GM03348 (cell line): ENCODE measurements at regions not wholly inside any gene's neighbourhood (a gene's known extent, or its start where the extent isn't known, plus 50 kb on each side); places are given as distances from the start of the nearest gene placed in this dataset.

Source experiments
- DNase-seq: peaks from one replicate; pipeline ENCODE4 v3.0.0; 2012; ENCODE audit warnings: low spot score

DNA sequence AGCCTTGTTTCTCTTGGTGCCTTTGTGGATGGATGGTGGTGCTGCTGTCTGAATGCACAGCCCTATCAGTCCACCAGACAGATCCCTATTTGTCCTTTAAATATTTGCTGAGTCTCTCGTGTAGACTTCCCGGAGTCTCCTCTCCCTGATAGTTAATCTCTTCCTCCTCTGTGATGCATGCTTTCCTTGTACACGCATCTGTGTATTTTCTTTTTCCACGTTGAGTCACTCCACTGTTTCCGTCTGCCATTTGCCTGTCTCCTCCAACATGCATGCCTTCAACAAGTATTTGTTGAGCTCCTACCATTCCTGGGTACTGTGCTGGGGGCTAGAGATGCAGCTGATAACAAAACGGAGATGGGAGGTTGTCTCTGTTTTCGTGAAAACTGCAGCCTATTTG lies 282.6 kb downstream of the HAPSTR1 start:
- no peak for DNase-seq

DNA sequence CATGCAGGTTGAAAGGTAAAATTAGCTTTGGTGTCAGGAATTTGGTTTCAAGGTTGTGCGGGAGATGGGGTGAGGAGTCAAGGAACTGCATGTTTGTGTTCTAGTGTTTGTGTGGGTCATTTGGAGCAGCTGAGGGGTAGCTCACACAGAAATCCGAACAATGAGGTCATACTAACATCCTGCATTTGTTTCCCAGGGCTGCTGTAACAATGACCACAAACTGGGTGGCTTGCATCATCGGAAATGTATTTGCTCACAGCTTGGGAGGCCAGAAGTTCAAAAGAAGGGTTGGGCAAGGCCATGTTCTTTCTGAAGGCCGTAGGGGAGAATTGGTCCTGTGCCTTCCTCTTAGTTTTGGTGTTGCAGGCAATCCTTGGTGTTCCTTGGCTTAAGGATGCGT lies 287.4 kb downstream of the HAPSTR1 start:
- DNase-seq = no peak

DNA sequence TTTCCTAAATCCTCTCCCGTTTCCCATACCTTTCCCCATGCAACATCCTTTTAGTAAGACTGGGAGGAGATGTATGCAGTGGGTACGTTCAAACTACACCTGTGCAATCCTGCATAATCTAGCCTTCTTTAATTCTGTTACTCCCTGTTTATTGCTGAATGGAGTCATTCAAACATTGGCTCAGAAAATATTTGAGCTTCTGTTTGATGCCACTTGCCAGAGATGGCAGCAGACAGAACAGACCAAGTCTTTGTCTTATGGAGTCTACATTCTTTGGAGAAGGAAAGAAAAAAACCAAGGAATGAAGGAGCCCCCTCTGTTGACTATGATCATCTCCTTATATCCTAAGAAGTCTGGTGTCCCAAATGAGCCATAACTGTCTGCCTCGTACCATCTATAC lies 288.8 kb downstream of the HAPSTR1 start:
- no peak for DNase-seq

DNA sequence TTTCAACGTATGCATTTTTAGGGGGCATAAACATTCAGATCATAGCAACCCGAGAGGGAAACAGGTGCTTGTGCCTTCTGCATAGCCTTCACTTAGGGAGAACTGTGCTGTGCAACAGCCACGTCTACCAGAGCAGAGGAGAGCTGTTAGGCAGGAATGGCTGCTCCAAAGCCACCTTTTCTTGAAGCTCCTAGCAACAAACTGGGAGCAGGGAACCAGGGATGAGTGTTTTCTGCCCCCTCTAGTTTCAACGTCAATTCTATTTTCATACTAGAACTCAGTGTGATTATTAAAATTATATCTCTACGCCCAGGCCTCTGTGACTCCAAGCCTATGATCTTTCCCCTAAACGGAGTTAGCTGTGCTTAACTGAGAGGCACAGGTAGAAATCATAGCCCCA lies 290.0 kb downstream of the HAPSTR1 start:
- no peak for DNase-seq

DNA sequence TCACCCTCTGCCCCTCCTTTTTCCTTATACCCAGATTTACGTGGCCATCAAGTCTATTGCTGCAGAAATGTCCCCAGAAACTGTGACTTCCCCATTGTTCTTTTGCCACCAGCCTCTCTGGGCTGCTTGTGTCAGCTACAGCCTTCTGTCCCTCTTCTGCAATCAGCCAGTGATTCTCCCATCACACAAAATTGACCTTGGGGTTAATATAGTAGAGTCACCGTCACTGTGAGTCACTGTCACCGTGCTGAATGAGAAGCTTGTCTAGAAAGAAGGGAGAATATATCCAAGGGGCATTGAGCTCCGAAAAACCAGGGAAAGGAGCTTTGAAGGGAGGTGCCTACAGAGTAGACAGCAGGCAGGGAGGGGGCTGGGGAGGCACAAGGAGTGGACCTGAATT lies 290.5 kb downstream of the HAPSTR1 start:
- DNase-seq = no peak

DNA sequence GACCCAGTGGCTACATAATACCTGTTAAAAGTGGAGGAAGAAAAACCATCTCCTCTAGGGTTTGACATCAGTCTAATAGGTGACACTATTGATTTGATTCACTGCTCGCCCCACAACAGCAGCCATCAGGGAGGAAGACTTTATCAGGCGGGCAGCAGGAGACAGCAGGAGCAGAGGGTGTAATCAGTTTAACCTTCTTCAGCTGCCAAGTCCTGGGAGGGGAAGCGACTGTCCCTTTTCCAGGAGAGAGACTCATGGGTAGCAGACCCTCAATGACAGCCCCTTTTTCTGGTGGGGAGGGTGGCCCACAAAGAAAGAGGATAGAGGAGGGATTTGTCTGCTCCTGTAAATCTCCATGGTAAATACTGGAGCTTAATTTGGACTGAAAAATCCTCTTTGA lies 291.8 kb downstream of the HAPSTR1 start:
- DNase-seq = no peak

DNA sequence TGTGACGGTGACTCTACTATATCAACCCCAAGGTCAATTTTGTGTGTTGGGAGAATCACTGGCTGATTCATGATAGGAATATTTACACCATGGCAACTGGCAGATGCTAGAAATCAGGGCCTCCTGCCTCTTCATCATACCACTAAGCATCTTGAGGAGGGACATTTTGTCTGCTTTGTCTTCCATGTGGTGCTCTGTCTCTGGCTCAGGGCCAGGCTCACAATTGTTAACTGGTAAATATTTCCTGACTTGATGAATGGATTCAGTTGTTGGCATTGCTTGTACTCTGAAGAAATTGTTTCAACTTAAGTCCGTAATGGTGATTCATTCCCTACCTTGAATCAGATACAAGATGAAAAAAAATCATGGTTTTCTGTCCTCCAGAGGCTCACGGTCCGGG lies 292.7 kb downstream of the HAPSTR1 start:
- DNase-seq = no peak

DNA sequence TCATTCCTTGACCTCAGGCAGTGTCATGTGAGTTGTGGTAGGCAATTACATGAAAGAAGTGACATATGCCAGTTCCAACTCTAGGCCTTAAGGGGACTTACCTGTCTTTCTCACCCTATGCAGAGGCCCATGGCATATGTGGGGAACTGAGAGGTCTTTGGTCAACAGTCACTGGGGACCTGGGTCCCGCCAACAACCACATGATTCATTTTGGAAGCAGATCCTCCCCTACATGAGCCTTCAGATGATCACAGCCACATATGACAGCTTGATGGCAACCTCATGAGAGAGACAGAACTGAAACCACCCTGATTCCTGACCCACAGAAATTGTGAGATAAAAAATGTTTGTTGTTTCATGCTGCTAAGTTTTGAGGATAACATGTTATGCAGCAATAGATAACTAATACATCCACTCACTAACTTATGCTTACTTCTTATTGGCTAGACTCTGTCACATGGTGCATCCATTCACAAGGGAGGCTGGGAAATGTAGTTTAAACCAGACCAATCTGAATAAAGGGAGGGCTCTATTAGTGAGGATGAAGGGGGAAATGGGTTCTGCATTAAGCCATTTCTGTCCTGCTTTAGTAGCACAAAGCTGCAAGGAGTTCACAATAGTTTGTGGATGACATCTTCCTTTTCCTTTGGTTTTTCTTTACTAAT lies 298.2 kb downstream of the HAPSTR1 start:
- no peak for DNase-seq

DNA sequence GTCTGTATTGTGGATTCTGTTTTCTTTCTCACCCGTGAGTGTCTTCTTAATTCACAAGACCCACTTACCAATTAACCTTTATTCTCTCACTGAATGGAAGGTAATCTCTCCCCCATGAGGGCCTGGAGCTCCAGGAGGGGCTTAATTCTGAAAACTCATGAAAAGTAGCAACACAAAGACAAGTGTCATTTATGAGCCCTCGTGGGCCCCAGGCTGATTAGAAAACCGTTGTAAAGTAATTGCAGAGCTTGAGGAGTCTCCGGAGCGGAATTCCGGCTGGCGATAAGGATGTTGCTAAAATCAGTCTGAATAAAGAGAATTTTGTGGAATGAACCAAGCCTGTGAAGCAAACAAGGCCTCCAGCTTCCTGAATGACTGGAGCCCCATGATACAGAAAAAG lies 301.5 kb downstream of the HAPSTR1 start:
- DNase-seq = no peak

DNA sequence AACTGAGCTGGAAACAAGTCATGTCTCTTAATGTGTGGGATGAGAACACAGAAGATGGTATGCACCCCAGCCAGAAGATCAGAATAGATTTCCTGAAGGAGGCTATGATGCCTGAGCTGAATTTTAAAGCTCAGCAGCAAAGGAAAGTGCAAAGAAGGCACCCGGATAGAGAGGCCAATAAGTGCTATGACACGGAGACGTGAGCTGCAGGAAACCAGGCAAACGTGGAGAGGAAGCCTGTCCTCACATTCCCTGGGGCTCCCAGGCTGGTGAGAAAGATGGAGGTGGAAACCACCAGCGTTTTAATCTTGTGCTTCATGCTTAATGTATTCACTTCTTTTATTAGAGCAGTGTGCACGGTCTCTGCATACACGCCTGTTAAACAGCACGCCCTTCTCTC lies 302.1 kb downstream of the HAPSTR1 start:
- DNase-seq = no peak

DNA sequence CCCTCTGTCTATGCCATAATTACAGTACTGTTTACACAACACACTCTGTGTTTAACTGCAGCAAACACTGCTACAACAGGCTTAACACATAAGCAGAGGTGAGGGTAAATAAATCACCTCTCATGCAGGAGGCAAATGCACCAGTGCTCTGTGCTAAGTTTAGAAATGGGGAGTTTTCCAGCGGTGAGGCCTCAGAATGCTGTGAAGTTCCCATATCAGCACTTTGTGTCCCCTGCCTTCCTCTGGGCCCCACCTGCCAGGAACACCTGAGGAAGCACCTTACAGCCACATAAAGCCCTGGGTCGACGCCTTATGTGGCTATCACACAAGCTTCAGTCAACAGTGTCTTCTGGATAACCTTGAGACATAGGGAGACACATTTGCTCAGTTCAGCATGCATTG lies 304.5 kb downstream of the HAPSTR1 start:
- no peak for DNase-seq

DNA sequence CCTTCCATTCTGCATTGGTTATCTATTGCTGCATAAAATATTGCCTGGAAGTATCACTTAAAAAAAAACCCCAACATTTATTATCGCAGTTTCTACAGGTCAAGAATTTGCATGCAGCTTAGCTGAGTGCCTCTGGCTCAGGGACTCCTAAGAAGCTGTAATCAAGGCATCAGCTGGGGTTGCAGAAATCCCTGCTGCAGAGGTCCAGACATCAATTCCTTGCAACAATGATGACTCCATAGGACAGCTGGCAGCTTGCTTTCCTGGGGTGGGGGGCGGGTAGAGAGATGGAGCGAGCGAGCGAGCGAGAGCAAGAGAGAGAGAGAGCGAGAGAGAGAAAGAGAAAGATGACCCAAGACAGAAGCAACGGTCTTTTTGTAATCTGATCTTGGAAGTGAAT lies 308.1 kb downstream of the HAPSTR1 start:
- DNase-seq = no peak

DNA sequence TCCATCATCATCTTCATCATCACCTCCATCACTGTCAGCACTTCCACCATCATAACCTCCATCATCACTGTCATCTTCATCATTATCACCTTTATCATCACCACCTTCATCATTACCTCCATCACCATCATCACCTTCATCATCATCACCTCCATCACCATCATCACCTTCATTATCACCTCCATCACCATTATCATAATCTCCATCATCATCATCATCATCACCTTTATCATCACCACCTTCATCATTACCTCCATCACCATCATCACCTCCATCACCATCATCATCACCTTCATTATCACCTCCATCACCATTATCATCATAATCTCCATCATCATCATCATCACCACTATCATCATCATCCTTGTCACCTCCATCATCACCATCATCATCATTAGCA lies 309.7 kb downstream of the HAPSTR1 start:
- DNase-seq = no peak

DNA sequence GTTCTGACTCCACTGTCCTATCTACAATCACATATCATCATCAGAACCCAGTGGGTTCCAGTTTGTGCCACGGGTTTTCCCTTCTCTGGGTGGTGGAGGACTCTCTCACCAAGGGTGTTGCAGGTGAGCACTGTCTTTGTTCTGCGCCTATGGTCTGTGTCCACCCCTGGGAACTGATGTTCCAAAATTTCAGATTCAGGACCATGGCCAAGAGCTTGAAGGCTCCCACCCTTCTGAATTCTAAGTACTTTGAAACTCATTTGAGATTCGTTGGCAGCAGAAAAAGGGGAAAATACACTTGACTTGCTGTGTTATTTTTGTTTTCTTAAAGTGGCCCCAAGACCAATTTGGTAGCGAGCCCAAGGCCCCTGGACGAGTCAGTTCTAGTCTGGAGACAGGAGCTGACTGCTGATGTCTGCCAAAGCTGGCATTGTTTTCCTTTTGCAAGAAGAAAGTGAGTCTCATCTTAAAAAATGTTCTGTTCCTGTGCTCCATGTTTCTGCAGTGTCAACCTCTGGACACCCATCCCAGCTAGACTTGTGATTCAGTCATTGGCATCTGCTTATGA lies 310.9 kb downstream of the HAPSTR1 start:
- DNase-seq = no peak

DNA sequence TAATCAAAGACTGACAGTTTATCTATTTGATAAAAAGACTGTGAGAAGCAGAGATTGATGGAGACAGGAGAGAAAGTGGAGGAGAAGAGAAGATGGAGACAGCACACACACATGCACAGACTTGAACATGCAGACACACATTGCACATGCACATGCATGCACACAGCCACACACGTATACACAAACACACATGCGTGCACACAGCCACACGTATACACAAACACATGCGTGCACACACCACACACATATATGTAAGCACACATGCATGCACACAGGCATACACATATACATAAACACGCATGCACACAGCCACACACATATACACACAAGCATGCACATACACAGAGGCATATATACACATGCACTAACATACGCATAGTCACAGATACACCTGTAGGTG lies 313.4 kb downstream of the HAPSTR1 start:
- no peak for DNase-seq

DNA sequence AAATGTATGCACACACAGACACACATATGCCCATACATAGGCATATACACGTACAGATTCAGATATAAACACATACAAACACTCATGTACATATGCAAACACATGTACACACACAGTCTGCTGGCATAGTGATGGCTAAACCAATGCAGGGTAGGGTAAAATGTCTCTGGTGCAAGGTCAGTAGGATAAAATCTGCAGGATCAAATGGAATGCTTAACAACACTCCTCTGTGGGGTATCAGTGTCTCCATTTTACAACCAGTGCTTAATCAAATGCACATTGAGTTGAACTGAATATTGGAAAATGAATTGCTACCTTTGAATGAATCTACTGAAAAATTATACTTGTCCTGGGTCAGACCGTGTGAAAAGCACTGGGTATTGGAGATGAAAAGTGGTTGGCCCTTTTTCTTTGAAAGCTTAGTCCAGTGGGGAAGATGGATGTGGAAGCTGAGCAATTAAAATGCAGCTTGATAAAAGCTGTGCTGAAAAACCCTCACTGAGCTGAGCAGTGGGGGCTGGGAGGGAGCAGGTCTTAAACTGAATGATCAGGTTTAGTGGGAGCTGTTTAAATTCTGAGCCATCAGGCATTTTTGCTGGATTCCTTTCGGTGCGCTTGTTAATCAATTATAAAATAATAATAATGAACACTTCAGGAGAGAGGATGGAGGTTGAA lies 314.7 kb downstream of the HAPSTR1 start:
- no peak for DNase-seq

DNA sequence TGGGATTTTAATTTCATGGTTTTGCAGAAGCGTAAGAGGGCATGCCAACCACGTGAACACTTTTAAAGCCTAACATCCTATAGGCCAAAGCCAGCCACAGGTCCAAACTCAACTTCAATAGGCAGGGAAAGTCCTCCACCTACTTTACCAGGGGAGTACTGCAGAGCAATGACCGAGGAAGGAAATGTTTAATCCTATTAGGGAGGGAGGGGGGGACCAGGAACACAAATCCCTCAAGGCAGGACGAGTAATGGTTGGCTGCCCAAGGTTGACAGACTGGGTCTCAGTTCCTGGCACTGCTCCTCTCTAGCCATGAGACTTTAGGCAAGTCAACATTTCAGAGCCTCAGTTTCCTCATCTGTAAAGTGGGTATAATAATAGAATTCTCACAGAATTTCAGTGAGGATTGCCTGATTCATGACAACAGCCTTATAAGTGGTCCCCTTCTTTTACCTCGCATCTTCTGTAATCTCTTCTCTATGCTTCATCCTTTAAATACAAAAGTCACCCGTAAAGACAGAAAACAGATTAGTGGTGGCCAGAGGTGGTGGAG lies 315.8 kb downstream of the HAPSTR1 start:
- no peak for DNase-seq

DNA sequence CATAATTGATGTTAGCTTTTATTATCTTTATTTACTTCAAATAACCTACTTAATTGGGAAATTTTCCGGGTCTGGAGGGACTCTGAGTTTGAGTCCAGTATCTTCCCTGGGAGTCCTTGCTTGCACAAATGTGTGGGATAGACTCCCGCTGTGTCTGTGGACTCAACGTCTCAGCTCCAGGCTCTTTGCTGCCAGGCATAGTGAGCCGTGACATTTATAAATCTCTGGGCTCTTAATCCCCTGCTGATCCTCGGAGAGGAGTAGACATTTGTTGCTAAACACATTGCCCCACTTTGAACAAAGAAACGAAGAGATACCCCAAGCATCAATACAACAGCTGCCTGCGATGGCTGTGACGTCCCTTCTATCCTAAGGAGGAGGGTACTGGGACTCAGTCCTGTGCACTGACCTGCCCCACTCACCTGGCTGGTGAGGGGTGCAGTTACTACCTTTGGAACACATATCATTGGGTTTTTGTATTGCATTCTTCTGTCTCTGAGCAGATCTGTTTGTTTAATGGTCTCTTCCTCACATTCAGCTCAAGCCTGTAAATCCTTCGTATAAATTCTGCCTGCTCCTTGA lies 316.9 kb downstream of the HAPSTR1 start:
- no peak for DNase-seq

DNA sequence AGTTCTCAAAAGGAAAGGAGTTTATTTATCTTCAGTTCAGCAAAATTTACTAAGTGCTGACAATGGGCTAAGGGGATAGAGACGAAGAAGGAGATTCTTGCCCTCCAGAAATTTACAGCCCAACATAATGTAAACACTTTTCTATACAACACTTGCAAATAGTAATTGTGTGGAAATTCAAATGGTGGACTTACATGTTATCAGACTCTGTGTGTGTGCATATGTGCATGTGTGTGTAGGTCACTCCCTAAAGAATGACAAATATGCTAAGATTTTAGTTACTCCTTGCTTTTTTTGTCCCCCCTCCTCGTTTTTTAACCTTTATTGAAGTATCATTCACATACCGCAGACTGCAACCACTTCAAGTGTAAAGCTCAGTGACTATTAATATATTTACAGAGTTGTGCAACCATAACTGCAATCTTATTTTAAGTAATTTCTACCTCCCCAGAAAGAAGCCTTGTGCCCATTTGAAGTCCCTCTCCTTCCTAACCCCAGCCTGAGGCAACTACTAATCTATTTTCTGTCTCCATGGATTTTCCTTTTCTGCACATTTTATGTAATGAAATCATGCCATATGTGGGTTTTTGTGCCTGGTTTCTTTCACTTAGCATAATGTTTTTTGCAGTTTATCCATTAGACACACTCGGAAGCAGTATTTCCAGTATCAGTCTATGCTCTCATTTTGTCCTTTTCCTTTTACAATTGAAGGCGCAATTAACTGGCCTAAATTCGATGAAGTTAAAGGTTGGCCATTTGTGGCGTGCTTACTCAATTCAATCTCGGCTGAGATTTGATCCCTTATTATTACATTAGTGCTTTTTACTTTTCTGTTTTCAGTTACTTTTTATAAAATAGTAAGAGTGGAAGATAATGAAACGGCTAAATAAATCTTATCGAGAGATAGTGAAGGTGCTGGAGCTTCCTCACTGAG lies 318.4 kb downstream of the HAPSTR1 start:
- DNase-seq = no peak

DNA sequence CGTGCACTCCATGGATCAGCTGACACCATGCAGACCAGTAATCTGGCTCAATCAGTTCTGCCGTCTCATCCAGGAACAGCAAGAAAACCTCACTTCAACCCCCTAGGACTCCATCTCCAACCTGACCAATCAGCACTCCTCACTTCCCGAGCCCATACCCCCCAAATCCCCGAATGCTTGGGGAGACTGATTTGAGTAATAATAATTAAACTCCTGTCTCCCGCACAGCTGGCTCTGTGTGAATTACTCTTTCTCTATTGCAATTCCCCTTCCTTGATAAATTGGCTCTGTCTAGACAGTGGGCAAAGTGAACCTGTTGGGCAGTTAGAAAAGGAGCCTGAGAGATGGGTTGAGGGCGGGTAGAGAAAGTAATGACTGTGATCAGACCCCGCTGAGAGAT lies 320.0 kb downstream of the HAPSTR1 start:
- no peak for DNase-seq

DNA sequence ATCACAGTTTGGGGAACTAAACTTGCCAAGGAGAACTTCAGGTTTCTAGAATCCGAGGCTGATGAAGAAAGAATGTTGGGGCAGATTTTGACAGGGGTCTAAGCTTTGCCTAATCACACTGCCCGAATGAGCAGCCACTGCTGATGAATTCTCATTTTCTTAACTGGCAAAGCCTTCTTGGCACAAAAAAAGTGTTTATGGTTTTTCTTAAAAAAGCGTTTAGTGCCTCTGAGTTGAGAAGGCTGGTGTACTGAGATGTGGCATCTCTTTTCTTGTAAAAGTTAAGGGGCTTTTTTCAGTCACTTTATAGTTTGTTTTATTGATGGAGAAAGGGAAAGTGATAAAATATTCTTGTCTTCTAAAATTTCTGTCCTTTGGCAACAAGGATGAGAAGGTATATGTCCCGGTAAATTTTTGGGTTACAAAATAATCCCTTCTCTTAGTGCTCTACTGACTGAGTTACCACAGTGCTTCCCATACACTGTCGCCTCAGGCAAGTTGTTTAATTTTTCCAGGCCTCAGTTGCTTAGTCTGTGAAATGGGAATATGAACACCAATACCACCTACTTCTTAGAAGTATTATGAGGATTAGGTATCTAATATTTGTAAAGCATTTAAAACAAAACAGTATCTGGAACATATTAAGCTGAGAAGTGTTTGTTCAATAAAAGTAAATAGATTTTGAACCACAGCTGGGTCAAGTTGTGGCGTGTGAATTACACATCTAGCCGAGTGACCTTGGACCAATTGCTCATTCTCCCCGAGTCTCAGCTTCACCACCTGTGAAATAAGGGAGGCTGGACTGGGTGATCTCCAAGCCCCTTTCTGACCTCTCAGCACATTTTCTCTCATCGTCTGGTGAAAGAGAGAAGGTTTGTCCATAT lies 320.8 kb downstream of the HAPSTR1 start:
- no peak for DNase-seq
